Memory B cell (primary cell): ENCODE measurements at regions not wholly inside any gene's neighbourhood (a gene's known extent, or its start where the extent isn't known, plus 50 kb on each side); places are given as distances from the start of the nearest gene placed in this dataset.

Experiments used
- ATAC-seq: fragments of 150-1000 bp; cut with Tn5 transposase; 2 replicates; pipeline ENCODE4 v1.10.0; 2021; ENCODE audit warnings: low read depth, mild to moderate bottlenecking, moderate library complexity
- DNase-seq, 2 donors: peaks; one replicate each; pipeline ENCODE4 v3.0.0; 2022; ENCODE audit warnings: low spot score in 2 of 2
- H3K27ac Mint-ChIP-seq: one replicate; pipeline ENCODE4 v1.8.0; 2022; ENCODE audit warnings: mild to moderate bottlenecking, moderate library complexity, mixed read lengths
- H3K27me3 Mint-ChIP-seq: one replicate; pipeline ENCODE4 v1.8.0; 2022; ENCODE audit warnings: mixed read lengths
- H3K36me3 Mint-ChIP-seq: one replicate; pipeline ENCODE4 v1.8.0; 2022; ENCODE audit warnings: mild to moderate bottlenecking, mixed read lengths
- H3K4me1 Mint-ChIP-seq: one replicate; pipeline ENCODE4 v1.8.0; 2022; ENCODE audit warnings: mixed read lengths
- H3K4me3 Mint-ChIP-seq: one replicate; pipeline ENCODE4 v1.8.0; 2022; ENCODE audit warnings: mild to moderate bottlenecking, moderate library complexity, mixed read lengths
- H3K9me3 Mint-ChIP-seq: one replicate; pipeline ENCODE4 v1.8.0; 2022; ENCODE audit warnings: mixed read lengths

GRCh38 chr2:43085505-43085904, 140.9 kb downstream of the ZFP36L2 start:
- Mint-ChIP-seq H3K27ac (no peak overlapping the region), H3K9me3 (peaks cover under 1% of the 10 kb centered on the region), H3K36me3 (no peaks in the 10 kb centered on the region), H3K4me1 (no peaks in the 10 kb centered on the region), H3K27me3 (no peaks in the 10 kb centered on the region), H3K4me3 (no peak overlapping the region)
- no peak for DNase-seq
- no peak for ATAC-seq

GRCh38 chr2:43084699-43085091, 141.7 kb downstream of the ZFP36L2 start:
- no peak overlapping the region for H3K4me3 Mint-ChIP-seq
- H3K9me3 Mint-ChIP-seq = no peaks in the 10 kb centered on the region
- DNase-seq = no peak
- H3K27me3 Mint-ChIP-seq = no peaks in the 10 kb centered on the region
- peak overlapping the region; percentile 36 for H3K27ac Mint-ChIP-seq
- H3K4me1 Mint-ChIP-seq = no peaks in the 10 kb centered on the region
- H3K36me3 Mint-ChIP-seq = no peaks in the 10 kb centered on the region
- ATAC-seq = no peak

GRCh38 chr2:43083710-43084698, 142.4 kb downstream of the ZFP36L2 start:
- no peaks in the 10 kb centered on the region for H3K9me3 Mint-ChIP-seq
- H3K27ac Mint-ChIP-seq = no peak overlapping the region
- no peaks in the 10 kb centered on the region for H3K4me1 Mint-ChIP-seq
- H3K4me3 Mint-ChIP-seq = no peak overlapping the region
- no peak for DNase-seq
- no peaks in the 10 kb centered on the region for H3K27me3 Mint-ChIP-seq
- no peak for ATAC-seq
- H3K36me3 Mint-ChIP-seq = no peaks in the 10 kb centered on the region

GRCh38 chr2:43082903-43083677, 143.3 kb downstream of the ZFP36L2 start:
- Mint-ChIP-seq H3K36me3 (no peaks in the 10 kb centered on the region), H3K4me1 (no peaks in the 10 kb centered on the region), H3K9me3 (no peaks in the 10 kb centered on the region), H3K4me3 (no peak overlapping the region), H3K27ac (no peak overlapping the region), H3K27me3 (no peaks in the 10 kb centered on the region)
- DNase-seq = no peak
- ATAC-seq = no peak

- DNase-seq (no peak), ATAC-seq (no peak)
- Mint-ChIP-seq H3K4me1 (peaks cover 3% of the 10 kb centered on the region), H3K27me3 (no peaks in the 10 kb centered on the region), H3K36me3 (no peaks in the 10 kb centered on the region), H3K27ac (no peak overlapping the region), H3K9me3 (no peaks in the 10 kb centered on the region), H3K4me3 (no peak overlapping the region)
Measured at GRCh38 chr2:43082111-43082894, 144.1 kb downstream of the ZFP36L2 start.

- Mint-ChIP-seq H3K9me3 (no peaks in the 10 kb centered on the region), H3K4me1 (peaks cover 3% of the 10 kb centered on the region), H3K36me3 (no peaks in the 10 kb centered on the region), H3K27ac (no peak overlapping the region), H3K27me3 (no peaks in the 10 kb centered on the region), H3K4me3 (no peak overlapping the region)
- no peak for ATAC-seq
- no peak for DNase-seq
Measured at GRCh38 chr2:43081131-43081765, 145.2 kb downstream of the ZFP36L2 start.

- DNase-seq = no peak
- ATAC-seq = no peak
- Mint-ChIP-seq H3K4me3 (no peak overlapping the region), H3K27ac (no peak overlapping the region), H3K36me3 (no peaks in the 10 kb centered on the region), H3K27me3 (no peaks in the 10 kb centered on the region), H3K4me1 (peaks cover 3% of the 10 kb centered on the region), H3K9me3 (no peaks in the 10 kb centered on the region)
Measured at GRCh38 chr2:43080571-43081021, 145.8 kb downstream of the ZFP36L2 start.

GRCh38 chr2:43078781-43079755, 147.3 kb downstream of the ZFP36L2 start:
- H3K9me3 Mint-ChIP-seq = no peaks in the 10 kb centered on the region
- no peak overlapping the region for H3K27ac Mint-ChIP-seq
- no peaks in the 10 kb centered on the region for H3K27me3 Mint-ChIP-seq
- ATAC-seq (no peak), DNase-seq (no peak)
- H3K36me3 Mint-ChIP-seq = no peaks in the 10 kb centered on the region
- H3K4me1 Mint-ChIP-seq = peaks cover 3% of the 10 kb centered on the region
- H3K4me3 Mint-ChIP-seq = no peak overlapping the region

- no peaks in the 10 kb centered on the region for H3K36me3 Mint-ChIP-seq
- DNase-seq = no peak
- H3K9me3 Mint-ChIP-seq = no peaks in the 10 kb centered on the region
- H3K27me3 Mint-ChIP-seq = no peaks in the 10 kb centered on the region
- H3K27ac Mint-ChIP-seq = no peak overlapping the region
- ATAC-seq = no peak
- no peak overlapping the region for H3K4me3 Mint-ChIP-seq
- peaks cover 3% of the 10 kb centered on the region for H3K4me1 Mint-ChIP-seq
Measured at GRCh38 chr2:43078301-43078700, 148.1 kb downstream of the ZFP36L2 start.

- H3K27ac Mint-ChIP-seq = no peak overlapping the region
Measured at GRCh38 chr2:43077876-43078275, 148.5 kb downstream of the ZFP36L2 start.

GRCh38 chr2:43076676-43077075, 149.7 kb downstream of the ZFP36L2 start:
- Mint-ChIP-seq H3K27ac (no peak overlapping the region), H3K36me3 (no peaks in the 10 kb centered on the region), H3K9me3 (no peaks in the 10 kb centered on the region), H3K27me3 (no peaks in the 10 kb centered on the region), H3K4me1 (peaks cover 3% of the 10 kb centered on the region), H3K4me3 (no peak overlapping the region)
- DNase-seq (no peak), ATAC-seq (no peak)

More at GRCh38 chr2:43077876-43078275, 148.5 kb downstream of the ZFP36L2 start:
- ATAC-seq = no peak
- H3K4me1 Mint-ChIP-seq = peaks cover 3% of the 10 kb centered on the region
- no peak for DNase-seq
- no peaks in the 10 kb centered on the region for H3K9me3 Mint-ChIP-seq
- no peaks in the 10 kb centered on the region for H3K27me3 Mint-ChIP-seq
- H3K36me3 Mint-ChIP-seq = no peaks in the 10 kb centered on the region
- H3K4me3 Mint-ChIP-seq = no peak overlapping the region

- Mint-ChIP-seq H3K4me1 (peaks cover 3% of the 10 kb centered on the region), H3K27ac (no peak overlapping the region), H3K36me3 (no peaks in the 10 kb centered on the region), H3K4me3 (no peak overlapping the region), H3K9me3 (no peaks in the 10 kb centered on the region), H3K27me3 (no peaks in the 10 kb centered on the region)
- DNase-seq (no peak), ATAC-seq (no peak)
Measured at GRCh38 chr2:43075811-43076585, 150.4 kb downstream of the ZFP36L2 start.
